GM23248 (cell line): ENCODE measurements at regions not wholly inside any gene's neighbourhood (a gene's known extent, or its start where the extent isn't known, plus 50 kb on each side); places are given as distances from the start of the nearest gene placed in this dataset.

Source experiments
- EZH2 ChIP-seq: fragments of 200-600 bp; sonication (generic); IDR thresholded peaks from 2 replicates; pipeline ENCODE4 v1.6.1; 2018; ENCODE audit warnings: antibody characterized with exemption, mild to moderate bottlenecking; ENCODE audit not compliant: insufficient read depth, poor library complexity, severe bottlenecking
- EZH2phosphoT487 ChIP-seq: fragments of 200-600 bp; sonication (generic); IDR thresholded peaks from 2 replicates; pipeline ENCODE4 v1.6.1; 2018; ENCODE audit warnings: antibody characterized with exemption, moderate library complexity, mild to moderate bottlenecking, low read depth; ENCODE audit not compliant: insufficient read depth

DNA sequence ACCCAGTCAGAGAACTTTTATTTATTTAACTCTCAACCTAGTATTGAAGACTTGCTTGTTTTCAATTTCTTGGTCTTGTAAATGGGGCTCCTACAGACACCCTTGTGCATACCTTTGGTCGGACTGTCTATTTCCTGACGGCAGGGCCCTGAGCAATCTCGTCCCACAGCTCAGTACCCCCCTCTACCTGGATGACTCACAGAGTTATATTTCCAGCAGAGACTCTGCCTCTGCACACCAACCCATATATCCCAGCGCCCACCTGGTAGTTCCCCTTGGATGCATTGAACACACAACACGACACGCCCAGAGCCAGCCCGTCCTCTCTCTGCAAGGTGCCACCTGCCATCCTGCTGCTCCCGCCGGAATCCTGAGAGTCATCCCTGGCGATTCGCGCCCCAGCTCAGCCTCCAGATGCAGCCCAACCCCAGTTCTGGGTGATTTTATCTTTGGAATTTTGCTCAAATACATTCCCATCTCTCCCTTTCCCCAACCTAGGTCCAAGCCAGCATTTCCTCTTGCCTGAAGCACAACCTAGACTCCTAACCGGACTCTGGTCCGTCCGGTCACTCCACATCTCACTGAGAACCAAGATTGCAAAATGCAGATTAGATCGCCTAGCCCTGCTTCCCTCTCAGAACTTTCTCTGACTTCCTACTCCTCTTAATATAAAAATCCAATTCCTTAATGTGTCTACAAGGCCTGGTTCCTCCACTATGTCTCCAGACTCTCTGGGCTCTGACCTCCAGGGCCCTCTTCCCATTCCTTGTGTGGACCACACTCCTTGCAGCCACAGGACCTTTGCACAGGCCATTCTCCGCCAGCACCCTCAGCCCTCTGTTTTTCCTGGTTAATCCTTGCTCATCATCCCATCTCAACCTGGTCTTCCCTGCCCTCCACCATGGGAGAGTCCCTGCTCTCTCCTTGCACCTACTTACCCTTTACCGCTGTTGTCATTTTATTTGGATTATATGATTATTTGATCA lies 129.2 kb downstream of the SEC14L1 start:
- no peak for TF ChIP-seq EZH2
- TF ChIP-seq EZH2phosphoT487 = no peak
